NCI-H1436 treated with DMSO at 0.1 percent for 48 hours (cell line): ENCODE measurements at regions not wholly inside any gene's neighbourhood (a gene's known extent, or its start where the extent isn't known, plus 50 kb on each side); places are given as distances from the start of the nearest gene placed in this dataset.

Experiments used
- DNase-seq: peaks from one replicate; lab custom pipeline; 2025; lab: John Stamatoyannopoulos, UW

- DNase-seq = no peak
These were observed 298.7 kb downstream of the RFC3 start for GRCh38 chr13:34116651-34117050.

DNA sequence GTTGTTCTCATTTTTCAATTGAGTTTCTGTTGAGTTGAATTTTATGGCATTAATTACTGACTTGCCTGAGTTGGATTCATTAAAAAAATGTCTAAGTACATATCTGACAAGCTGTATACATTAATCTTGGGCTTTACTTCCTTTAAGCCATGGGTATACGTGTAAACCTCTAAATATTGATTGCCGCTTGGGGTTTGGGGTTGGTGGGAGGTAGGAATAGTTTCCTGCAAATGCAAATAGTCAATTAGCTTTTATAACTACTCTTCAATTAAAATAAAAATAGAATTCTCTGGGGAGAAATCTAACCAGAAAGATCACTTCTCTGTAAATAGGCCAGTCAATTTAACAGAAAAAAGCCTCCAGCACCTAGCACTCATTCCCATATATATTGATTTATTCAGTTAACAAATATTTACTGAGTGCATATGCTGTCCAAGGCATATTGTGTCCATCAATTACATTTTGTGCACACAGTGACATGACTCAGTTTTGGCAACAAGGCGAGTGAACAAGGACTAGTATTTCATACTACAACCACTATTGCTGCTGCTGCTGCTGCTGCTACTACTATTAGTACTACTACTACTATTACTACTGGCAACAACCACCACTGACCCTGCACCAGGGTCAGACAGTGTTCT, 306.8 kb downstream of the RFC3 start:
- peak; percentile 41 for DNase-seq

- no peak for DNase-seq
These were observed 309.6 kb downstream of the RFC3 start for GRCh38 chr13:34127523-34127922.

- no peak for DNase-seq
These were observed 310.7 kb downstream of the RFC3 start for GRCh38 chr13:34128661-34129060.

- no peak for DNase-seq
These were observed 311.5 kb downstream of the RFC3 start for GRCh38 chr13:34129436-34129835.

DNA sequence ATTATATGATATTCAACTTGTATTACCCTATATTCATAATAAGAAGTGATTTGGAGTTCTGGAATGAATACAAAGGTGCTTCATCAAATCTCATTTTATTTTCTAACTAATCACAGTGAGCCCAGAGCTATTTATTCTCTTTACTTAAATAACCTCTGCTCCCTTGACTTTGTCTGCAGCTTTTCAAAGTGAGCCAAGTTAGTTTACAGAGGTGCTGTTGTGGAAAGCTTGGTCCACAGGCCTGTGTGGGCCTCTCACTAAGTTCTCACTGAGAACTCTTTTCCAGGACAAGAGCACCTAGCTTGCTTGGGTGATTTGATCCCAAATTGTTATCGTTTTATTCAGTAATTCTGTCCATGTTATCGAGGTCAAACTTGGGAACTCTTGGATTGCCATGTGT, 319.3 kb downstream of the RFC3 start:
- no peak for DNase-seq

DNA sequence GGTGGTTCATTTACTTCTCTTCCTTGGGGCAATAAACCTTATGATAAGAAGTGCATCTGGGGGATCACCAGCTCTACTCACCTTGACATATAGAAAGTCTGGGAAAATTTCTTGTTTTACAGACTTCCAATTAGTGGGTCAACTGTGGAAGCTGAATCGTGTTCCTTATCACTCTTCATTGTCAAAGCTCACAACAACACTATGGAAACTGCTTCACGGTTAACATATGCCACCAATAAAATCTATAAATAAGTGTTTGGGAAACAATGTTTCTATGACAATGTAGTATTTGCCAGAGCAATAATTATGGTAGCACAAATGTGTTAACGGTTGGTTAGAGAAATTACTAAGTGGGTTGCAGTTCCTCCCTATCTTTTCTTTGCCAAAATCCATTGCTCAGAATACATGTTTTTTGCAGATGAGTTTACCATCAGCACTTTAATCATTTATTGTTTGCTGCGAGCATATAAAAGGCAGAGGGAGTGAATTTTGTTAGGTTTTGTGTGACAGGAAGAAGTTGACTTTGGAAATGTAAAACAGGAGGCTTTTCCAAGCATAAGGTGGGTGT, 321.8 kb downstream of the RFC3 start:
- no peak for DNase-seq

DNA sequence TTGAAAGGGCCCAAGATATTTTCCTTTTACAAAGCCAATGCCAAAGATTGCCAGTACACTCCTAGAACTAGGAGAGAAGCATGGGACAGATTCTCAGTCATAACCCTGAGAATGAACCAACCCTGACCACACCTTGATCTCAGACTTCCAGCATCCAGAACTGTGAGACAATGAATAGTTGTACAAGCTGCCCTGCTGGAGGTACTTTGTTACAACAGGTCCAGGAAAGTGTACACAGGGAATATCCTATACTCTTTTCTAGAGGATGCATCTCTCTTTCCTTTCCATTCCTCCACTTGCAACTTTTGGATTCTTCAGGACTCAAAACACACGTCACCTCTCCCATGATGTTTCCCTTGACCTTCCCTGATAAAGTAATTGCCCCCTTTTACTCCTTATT, 325.7 kb downstream of the RFC3 start:
- DNase-seq = no peak

DNA sequence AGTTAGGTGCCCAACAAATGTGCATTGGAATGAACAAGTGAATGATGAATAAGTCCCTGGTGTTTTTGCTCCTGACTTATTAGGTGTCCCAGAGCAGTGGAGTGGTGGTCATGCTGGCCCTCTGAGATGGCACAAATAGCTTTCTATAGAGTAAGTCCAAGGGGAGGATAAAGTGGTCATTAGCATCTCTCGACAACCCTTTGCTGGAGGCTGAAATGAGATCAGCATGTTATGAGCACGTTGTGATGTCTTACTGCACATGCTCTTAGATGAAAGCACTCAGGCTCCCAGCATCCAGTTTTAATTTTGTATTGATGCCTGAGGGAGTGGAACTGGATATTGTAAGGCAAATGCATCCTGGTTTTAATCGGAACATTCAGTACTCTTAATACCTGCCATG, 326.2 kb downstream of the RFC3 start:
- no peak for DNase-seq

DNA sequence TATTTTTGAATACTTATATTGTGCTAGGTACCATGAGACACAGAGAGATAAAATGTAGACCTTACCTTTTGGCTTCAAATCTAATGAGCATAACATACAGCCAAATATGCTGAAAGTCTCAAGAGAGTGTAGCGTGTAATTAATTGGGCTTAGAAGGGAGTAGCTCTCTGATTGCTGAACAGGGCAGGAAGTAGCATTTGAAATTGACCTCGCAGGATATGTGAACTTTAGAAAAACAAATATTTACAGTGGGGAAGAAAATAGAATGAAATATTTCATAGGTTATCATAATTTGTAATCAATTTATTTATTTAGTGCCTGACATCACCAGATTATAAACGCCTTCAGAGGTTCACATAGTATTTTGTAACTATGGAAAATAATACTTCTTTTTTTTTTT, 327.1 kb downstream of the RFC3 start:
- no peak for DNase-seq

DNA sequence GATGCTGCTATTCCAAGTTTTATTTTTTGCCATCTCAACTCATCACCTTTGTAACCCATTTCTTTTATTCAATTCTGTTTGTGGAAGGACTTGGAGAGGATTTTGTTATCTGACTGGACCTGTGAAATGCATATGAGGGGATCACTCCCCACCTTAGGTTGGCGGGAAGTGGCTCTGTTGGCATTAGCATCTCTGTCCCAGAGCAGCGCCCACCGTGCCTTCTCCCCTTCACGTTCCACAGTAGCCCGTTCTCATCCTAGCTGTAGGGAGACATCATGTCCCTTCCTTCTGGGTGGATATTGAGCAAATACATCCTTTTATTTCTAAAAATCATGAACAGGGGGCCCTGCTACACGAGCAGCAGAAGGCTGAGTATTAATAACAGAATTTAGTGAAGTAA, 330.4 kb downstream of the RFC3 start:
- no peak for DNase-seq

- DNase-seq = no peak
These were observed 333.9 kb downstream of the RFC3 start for GRCh38 chr13:34151885-34152284.

DNA sequence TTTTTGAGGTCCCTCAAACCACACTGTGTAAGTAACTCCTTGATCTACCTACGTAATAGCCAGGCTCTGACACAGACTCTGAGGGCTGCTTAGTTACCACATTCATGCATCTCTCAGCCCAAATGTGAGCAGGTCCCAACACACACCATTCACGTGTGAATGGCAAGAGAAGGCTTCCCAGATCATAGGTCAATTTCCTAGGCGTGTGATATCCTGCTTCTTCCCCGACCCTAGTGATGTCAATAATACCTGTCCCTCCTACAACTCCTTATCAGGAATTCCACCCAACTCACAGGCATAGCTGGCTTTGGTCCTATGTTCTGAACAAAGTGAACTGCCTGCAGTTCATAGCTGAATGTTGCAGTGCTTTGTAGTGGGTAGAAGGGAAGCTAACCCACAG, 334.5 kb downstream of the RFC3 start:
- DNase-seq = no peak

- no peak for DNase-seq
These were observed 335.0 kb downstream of the RFC3 start for GRCh38 chr13:34152996-34153395.

- no peak for DNase-seq
These were observed 335.7 kb downstream of the RFC3 start for GRCh38 chr13:34153428-34154180.

DNA sequence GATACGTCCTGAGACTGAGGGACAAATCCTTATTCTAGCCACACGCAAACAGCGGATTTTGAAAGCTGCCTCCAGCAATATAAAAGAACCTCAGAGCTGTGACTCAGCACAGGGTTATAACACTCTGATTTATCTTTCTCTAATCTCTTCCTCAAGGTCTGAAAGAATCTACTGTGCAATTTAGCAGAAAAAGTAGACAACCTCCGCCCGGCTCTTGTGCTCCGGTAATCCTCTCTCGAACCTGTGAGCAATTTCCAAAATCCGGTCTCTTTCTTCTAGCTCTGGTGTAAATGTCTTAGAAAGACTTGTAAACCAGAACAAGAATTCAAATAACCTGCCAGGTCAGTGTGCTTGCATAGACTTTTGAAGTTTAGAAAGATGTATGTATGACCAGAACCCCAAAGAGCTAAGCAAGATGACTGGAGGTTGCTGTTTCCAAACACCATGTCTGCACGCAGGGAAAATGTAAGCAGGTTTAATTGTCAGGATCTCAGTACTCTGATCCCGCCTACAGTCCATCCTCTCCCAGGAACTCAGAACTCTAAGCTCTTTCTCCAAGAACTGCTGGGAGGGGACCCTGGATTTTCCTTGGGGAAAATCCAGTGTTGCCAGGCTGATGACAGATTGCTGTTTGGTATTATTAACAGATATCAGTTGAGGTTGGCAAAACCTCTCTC, 338.1 kb downstream of the RFC3 start:
- no peak for DNase-seq

GRCh38 chr13:34156841-34157365, 339.0 kb downstream of the RFC3 start:
- no peak for DNase-seq

- DNase-seq = no peak
These were observed 342.0 kb downstream of the RFC3 start for GRCh38 chr13:34159946-34160345.

GRCh38 chr13:34161931-34162543, 344.1 kb downstream of the RFC3 start:
- DNase-seq = peak; percentile 15

GRCh38 chr13:34162544-34162933, 344.6 kb downstream of the RFC3 start:
- DNase-seq = no peak

DNA sequence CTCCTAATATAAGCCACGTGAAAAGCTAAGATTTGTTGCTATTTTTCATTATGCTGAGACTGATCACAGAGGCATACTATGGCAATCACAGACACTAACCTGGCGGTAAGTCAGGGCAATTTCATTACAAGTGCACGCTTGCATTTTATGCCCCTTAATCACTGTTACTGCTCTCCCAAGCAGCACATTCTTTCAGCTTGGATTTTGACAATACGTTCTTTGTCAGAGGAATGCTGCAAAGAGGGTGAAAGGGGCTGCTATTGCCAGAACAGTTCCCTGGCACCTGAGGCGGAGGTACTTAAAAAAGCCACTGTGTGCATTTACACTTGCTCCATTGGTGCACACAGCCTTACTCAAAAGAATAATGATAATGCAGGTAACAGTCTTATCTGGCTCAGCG, 346.6 kb downstream of the RFC3 start:
- DNase-seq = no peak

- no peak for DNase-seq
These were observed 347.2 kb downstream of the RFC3 start for GRCh38 chr13:34165158-34165557.
